ENCODE measurements at regions not wholly inside any gene's neighbourhood (a gene's known extent, or its start where the extent isn't known, plus 50 kb on each side); places are given as distances from the start of the nearest gene placed in this dataset.

- no peaks in the 10 kb centered on the region for H3K36me3 ChIP-seq (replicated peaks; ENCODE audit: control insufficient read depth, insufficient read depth, low read length)
- no peak overlapping the region for H3K4me3 ChIP-seq (ENCODE audit: insufficient read depth, low read depth, low read length)
- no peaks in the 10 kb centered on the region for H3K27me3 ChIP-seq (ENCODE audit: control insufficient read depth, insufficient read depth, low read length)
- DNase-seq: no peak
Measured at GRCh38 chr13:70366720-70367119, 258.5 kb upstream of the KLHL1 start.

- Histone ChIP-seq H3K27me3 (ENCODE audit: control insufficient read depth, insufficient read depth, low read length) (no peaks in the 10 kb centered on the region), H3K4me3 (ENCODE audit: insufficient read depth, low read depth, low read length) (no peak overlapping the region), H3K36me3 (replicated peaks; ENCODE audit: control insufficient read depth, insufficient read depth, low read length) (no peaks in the 10 kb centered on the region)
- DNase-seq: no peak
Measured at GRCh38 chr13:70363991-70364390, 255.7 kb upstream of the KLHL1 start.

- Histone ChIP-seq H3K36me3 (replicated peaks; ENCODE audit: control insufficient read depth, insufficient read depth, low read length) (no peaks in the 10 kb centered on the region), H3K27me3 (ENCODE audit: control insufficient read depth, insufficient read depth, low read length) (no peaks in the 10 kb centered on the region), H3K4me3 (ENCODE audit: insufficient read depth, low read depth, low read length) (no peak overlapping the region)
- no peak for DNase-seq
Measured at GRCh38 chr13:70362820-70363570, 254.7 kb upstream of the KLHL1 start.

GRCh38 chr13:70357031-70357430 lies 248.8 kb upstream of the KLHL1 start:
- Histone ChIP-seq H3K27me3 (ENCODE audit: control insufficient read depth, insufficient read depth, low read length) (no peaks in the 10 kb centered on the region), H3K4me3 (ENCODE audit: insufficient read depth, low read depth, low read length) (no peak overlapping the region), H3K36me3 (replicated peaks; ENCODE audit: control insufficient read depth, insufficient read depth, low read length) (no peaks in the 10 kb centered on the region)
- DNase-seq: no peak

- Histone ChIP-seq H3K4me3 (ENCODE audit: insufficient read depth, low read depth, low read length) (no peak overlapping the region), H3K36me3 (replicated peaks; ENCODE audit: control insufficient read depth, insufficient read depth, low read length) (no peaks in the 10 kb centered on the region), H3K27me3 (ENCODE audit: control insufficient read depth, insufficient read depth, low read length) (no peaks in the 10 kb centered on the region)
- DNase-seq: no peak
Measured at GRCh38 chr13:70353096-70353495, 244.8 kb upstream of the KLHL1 start.

- H3K27me3 ChIP-seq (ENCODE audit: control insufficient read depth, insufficient read depth, low read length): no peaks in the 10 kb centered on the region
- DNase-seq: no peak
- no peak overlapping the region for H3K4me3 ChIP-seq (ENCODE audit: insufficient read depth, low read depth, low read length)
- H3K36me3 ChIP-seq (replicated peaks; ENCODE audit: control insufficient read depth, insufficient read depth, low read length): no peaks in the 10 kb centered on the region
Measured at GRCh38 chr13:70347947-70348620, 239.8 kb upstream of the KLHL1 start.

GRCh38 chr13:70339738-70340137 lies 231.5 kb upstream of the KLHL1 start:
- Histone ChIP-seq H3K4me3 (ENCODE audit: insufficient read depth, low read depth, low read length) (no peak overlapping the region), H3K27me3 (ENCODE audit: control insufficient read depth, insufficient read depth, low read length) (no peaks in the 10 kb centered on the region), H3K36me3 (replicated peaks; ENCODE audit: control insufficient read depth, insufficient read depth, low read length) (no peaks in the 10 kb centered on the region)
- peak; percentile 1 for DNase-seq

- H3K4me3 ChIP-seq (ENCODE audit: insufficient read depth, low read depth, low read length): no peak overlapping the region
- no peak for DNase-seq
- no peaks in the 10 kb centered on the region for H3K27me3 ChIP-seq (ENCODE audit: control insufficient read depth, insufficient read depth, low read length)
Measured at GRCh38 chr13:70338609-70339008, 230.4 kb upstream of the KLHL1 start.

GRCh38 chr13:70336866-70337265 lies 228.6 kb upstream of the KLHL1 start:
- H3K27me3 ChIP-seq (ENCODE audit: control insufficient read depth, insufficient read depth, low read length): no peaks in the 10 kb centered on the region
- H3K4me3 ChIP-seq (ENCODE audit: insufficient read depth, low read depth, low read length): no peak overlapping the region
- H3K36me3 ChIP-seq (replicated peaks; ENCODE audit: control insufficient read depth, insufficient read depth, low read length): no peaks in the 10 kb centered on the region
- DNase-seq: no peak

More at GRCh38 chr13:70338609-70339008, 230.4 kb upstream of the KLHL1 start:
- no peaks in the 10 kb centered on the region for H3K36me3 ChIP-seq (replicated peaks; ENCODE audit: control insufficient read depth, insufficient read depth, low read length)

- H3K36me3 ChIP-seq (replicated peaks; ENCODE audit: control insufficient read depth, insufficient read depth, low read length): no peaks in the 10 kb centered on the region
- no peak overlapping the region for H3K4me3 ChIP-seq (ENCODE audit: insufficient read depth, low read depth, low read length)
- no peak for DNase-seq
- no peaks in the 10 kb centered on the region for H3K27me3 ChIP-seq (ENCODE audit: control insufficient read depth, insufficient read depth, low read length)
Measured at GRCh38 chr13:70333752-70334151, 225.5 kb upstream of the KLHL1 start.

- Histone ChIP-seq H3K4me3 (ENCODE audit: insufficient read depth, low read depth, low read length) (no peak overlapping the region), H3K27me3 (ENCODE audit: control insufficient read depth, insufficient read depth, low read length) (no peaks in the 10 kb centered on the region)
- DNase-seq: no peak
Measured at GRCh38 chr13:70330697-70331361, 222.6 kb upstream of the KLHL1 start.

GRCh38 chr13:70324519-70324918 lies 216.3 kb upstream of the KLHL1 start:
- Histone ChIP-seq H3K36me3 (replicated peaks; ENCODE audit: control insufficient read depth, insufficient read depth, low read length) (no peaks in the 10 kb centered on the region), H3K27me3 (ENCODE audit: control insufficient read depth, insufficient read depth, low read length) (no peaks in the 10 kb centered on the region), H3K4me3 (ENCODE audit: insufficient read depth, low read depth, low read length) (no peak overlapping the region)
- no peak for DNase-seq

More at GRCh38 chr13:70330697-70331361, 222.6 kb upstream of the KLHL1 start:
- H3K36me3 ChIP-seq (replicated peaks; ENCODE audit: control insufficient read depth, insufficient read depth, low read length): no peaks in the 10 kb centered on the region

- Histone ChIP-seq H3K27me3 (ENCODE audit: control insufficient read depth, insufficient read depth, low read length) (no peaks in the 10 kb centered on the region), H3K36me3 (replicated peaks; ENCODE audit: control insufficient read depth, insufficient read depth, low read length) (no peaks in the 10 kb centered on the region), H3K4me3 (ENCODE audit: insufficient read depth, low read depth, low read length) (no peak overlapping the region)
- DNase-seq: no peak
Measured at GRCh38 chr13:70311191-70311590, 202.9 kb upstream of the KLHL1 start.

GRCh38 chr13:70310396-70311119 lies 202.3 kb upstream of the KLHL1 start:
- peak; percentile 24 for DNase-seq
- Histone ChIP-seq H3K36me3 (replicated peaks; ENCODE audit: control insufficient read depth, insufficient read depth, low read length) (no peaks in the 10 kb centered on the region), H3K27me3 (ENCODE audit: control insufficient read depth, insufficient read depth, low read length) (no peaks in the 10 kb centered on the region), H3K4me3 (ENCODE audit: insufficient read depth, low read depth, low read length) (no peak overlapping the region)

Data from H7 (cell line).